ENCODE measurements at regions not wholly inside any gene's neighbourhood (a gene's known extent, or its start where the extent isn't known, plus 50 kb on each side); places are given as distances from the start of the nearest gene placed in this dataset.

GRCh38 chr12:27178255-27178654 is 65.8 kb upstream of the STK38L start:
- TF ChIP-seq USF2 (CRISPR knock-in tag; IDR thresholded peaks at IDR 0.05), result no peak
- no peak for TF ChIP-seq ZBTB9 (CRISPR knock-in tag; IDR thresholded peaks at IDR 0.05)
- TF ChIP-seq CTCF (IDR thresholded peaks at IDR 0.05 in 2 of 3, conservative IDR thresholded peaks at IDR 0.05 in 1 of 3; ENCODE audit: insufficient read depth in 2 of 3, low read depth in 1 of 3, low read length in 3 of 3), result no peak
- no peak for TF ChIP-seq HMG20B (CRISPR knock-in tag; IDR thresholded peaks at IDR 0.05)
- TF ChIP-seq RB1 (IDR thresholded peaks at IDR 0.05; ENCODE audit: low read depth), result no peak
- no peak for TF ChIP-seq PREB (CRISPR knock-in tag; IDR thresholded peaks at IDR 0.05)
- no peak for TF ChIP-seq CHD2 (IDR thresholded peaks at IDR 0.05; ENCODE audit: low read depth, low read length)
- TF ChIP-seq ARID3A (IDR thresholded peaks at IDR 0.05; ENCODE audit: borderline replicate concordance, low read depth, low read length), result no peak
- TF ChIP-seq RERE (CRISPR knock-in tag; IDR thresholded peaks at IDR 0.05; ENCODE audit: borderline replicate concordance), result no peak
- no peak for TF ChIP-seq KAT2B (IDR thresholded peaks at IDR 0.05; ENCODE audit: low read depth, low read length)
- TF ChIP-seq PRDM10 (IDR thresholded peaks at IDR 0.05; ENCODE audit: partially characterized antibody), result no peak
- no peak for TF ChIP-seq ZNF174 (CRISPR knock-in tag; IDR thresholded peaks at IDR 0.05)
- TF ChIP-seq TAF1 (IDR thresholded peaks at IDR 0.05; ENCODE audit: control insufficient read depth, extremely low read depth, insufficient read depth, low read length, severe bottlenecking), result no peak
